GM21737 (cell line): ENCODE measurements at regions not wholly inside any gene's neighbourhood (a gene's known extent, or its start where the extent isn't known, plus 50 kb on each side); places are given as distances from the start of the nearest gene placed in this dataset.

Experiments
- ATAC-seq: cut with Tn5 transposase; IDR thresholded peaks from one replicate; pipeline ENCODE4 v1.9.1; 2021; ENCODE audit warnings: mild to moderate bottlenecking, moderate library complexity; ENCODE audit not compliant: unreplicated experiment

- ATAC-seq: no peak
These were observed 188.5 kb downstream of the HLX start for GRCh38 chr1:221067721-221068120.

GRCh38 chr1:221069178-221069903 is 190.1 kb downstream of the HLX start:
- ATAC-seq: peak; percentile 86

GRCh38 chr1:221069986-221070385 is 190.7 kb downstream of the HLX start:
- no peak for ATAC-seq

GRCh38 chr1:221071777-221072176 is 192.5 kb downstream of the HLX start:
- ATAC-seq: no peak

GRCh38 chr1:221072214-221072613 is 193.0 kb downstream of the HLX start:
- no peak for ATAC-seq

GRCh38 chr1:221074332-221074731 is 195.1 kb downstream of the HLX start:
- ATAC-seq: no peak

GRCh38 chr1:221075911-221076310 is 196.7 kb downstream of the HLX start:
- ATAC-seq: no peak

- ATAC-seq: no peak
These were observed 197.2 kb downstream of the HLX start for GRCh38 chr1:221076391-221076811.

- no peak for ATAC-seq
These were observed 199.2 kb downstream of the HLX start for GRCh38 chr1:221078260-221078965.

- ATAC-seq: no peak
These were observed 204.7 kb downstream of the HLX start for GRCh38 chr1:221083902-221084301.

GRCh38 chr1:221084681-221085080 is 205.4 kb downstream of the HLX start:
- ATAC-seq: no peak

- ATAC-seq: no peak
These were observed 206.6 kb downstream of the HLX start for GRCh38 chr1:221085701-221086375.

- no peak for ATAC-seq
These were observed 208.7 kb downstream of the HLX start for GRCh38 chr1:221087919-221088318.

GRCh38 chr1:221089273-221089672 is 210.0 kb downstream of the HLX start:
- ATAC-seq: no peak

GRCh38 chr1:221089803-221090202 is 210.6 kb downstream of the HLX start:
- no peak for ATAC-seq

- ATAC-seq: no peak
These were observed 214.9 kb downstream of the HLX start for GRCh38 chr1:221093903-221094791.

GRCh38 chr1:221097479-221098281 is 218.4 kb downstream of the HLX start:
- ATAC-seq: no peak

- no peak for ATAC-seq
These were observed 219.5 kb downstream of the HLX start for GRCh38 chr1:221098471-221099405.
